ENCODE measurements at regions not wholly inside any gene's neighbourhood (a gene's known extent, or its start where the extent isn't known, plus 50 kb on each side); places are given as distances from the start of the nearest gene placed in this dataset.

GRCh38 chr18:59083136-59083818 is 56.4 kb upstream of the SEC11C start:
- Histone ChIP-seq H3K4me1 (ENCODE audit: control insufficient read depth in 1 of 2, insufficient read depth in 2 of 2, low read length in 2 of 2) (no peaks in the 10 kb centered on the region), H3K79me2 (ENCODE audit: insufficient read depth, low read length) (no peaks in the 10 kb centered on the region), H3K4me2 (replicated peaks; ENCODE audit: extremely low read depth, low read length, poor library complexity, severe bottlenecking) (no peak overlapping the region), H3K4me3 (replicated peaks in 1 of 3; ENCODE audit: low read depth in 2 of 3, low read length in 3 of 3) (no peak overlapping the region), H2AFZ (ENCODE audit: insufficient read depth, low read depth, low read length, poor library complexity, severe bottlenecking) (no peak overlapping the region), H3K27me3 (ENCODE audit: control insufficient read depth in 2 of 2, insufficient read depth in 2 of 2, low read length in 2 of 2) (peaks cover 0 to 12% of the 10 kb centered on the region in 2 donors), H3K27ac (ENCODE audit: low read depth in 1 of 2, low read length in 2 of 2) (no peak overlapping the region), H3K36me3 (replicated peaks in 1 of 2; ENCODE audit: control insufficient read depth in 1 of 2, insufficient read depth in 2 of 2, low read length in 2 of 2) (no peaks in the 10 kb centered on the region), H3K9ac (ENCODE audit: insufficient read depth, low read length, poor library complexity, severe bottlenecking) (no peak overlapping the region), H4K20me1 (ENCODE audit: insufficient read depth, low read length) (no peaks in the 10 kb centered on the region), H3K9me3 (replicated peaks in 1 of 2; ENCODE audit: control insufficient read depth in 1 of 2, insufficient read depth in 1 of 2, low read length in 2 of 2) (no peaks in the 10 kb centered on the region)
- H3K27me3 Mint-ChIP-seq (ENCODE audit: low read depth in 3 of 3) = peaks cover 9 to 24% (median 24%) of the 10 kb centered on the region in 3 donors
- no peaks in the 10 kb centered on the region for H3K9me3 Mint-ChIP-seq
- intact Hi-C loops (cut with micrococcal nuclease) = no loop called here
- peaks cover 2% of the 10 kb centered on the region for H3K4me1 Mint-ChIP-seq
- DNase-seq = no peak
- TF ChIP-seq CTCF (IDR thresholded peaks at IDR 0.05) = no peak
- 95% methylated on average over 4 of the region's 10 CpGs for WGBS (ENCODE audit: insufficient coverage)
- H3K4me3 Mint-ChIP-seq = peak overlapping the region in 1 of 2 donors; percentile 29
- no peaks in the 10 kb centered on the region for H3K36me3 Mint-ChIP-seq
- no peak overlapping the region for H3K27ac Mint-ChIP-seq

- no peaks in the 10 kb centered on the region for H3K36me3 ChIP-seq (replicated peaks in 1 of 2; ENCODE audit: control insufficient read depth in 1 of 2, insufficient read depth in 2 of 2, low read length in 2 of 2)
- H3K9ac ChIP-seq (ENCODE audit: insufficient read depth, low read length, poor library complexity, severe bottlenecking) = no peak overlapping the region
- H3K4me3 ChIP-seq (replicated peaks in 1 of 3; ENCODE audit: low read depth in 2 of 3, low read length in 3 of 3) = no peak overlapping the region
- 93% methylated on average over 3 of the region's 3 CpGs for WGBS (ENCODE audit: insufficient coverage)
- no peak overlapping the region for H3K4me3 Mint-ChIP-seq
- H3K9me3 ChIP-seq (replicated peaks in 1 of 2; ENCODE audit: control insufficient read depth in 1 of 2, insufficient read depth in 1 of 2, low read length in 2 of 2) = no peaks in the 10 kb centered on the region
- H3K9me3 Mint-ChIP-seq = no peaks in the 10 kb centered on the region
- H3K4me1 Mint-ChIP-seq = no peaks in the 10 kb centered on the region
- H3K27ac ChIP-seq (ENCODE audit: low read depth in 1 of 2, low read length in 2 of 2) = no peak overlapping the region
- H3K79me2 ChIP-seq (ENCODE audit: insufficient read depth, low read length) = no peaks in the 10 kb centered on the region
- H3K4me1 ChIP-seq (ENCODE audit: control insufficient read depth in 1 of 2, insufficient read depth in 2 of 2, low read length in 2 of 2) = no peaks in the 10 kb centered on the region
- no peaks in the 10 kb centered on the region for H3K36me3 Mint-ChIP-seq
- peaks cover 0 to 12% of the 10 kb centered on the region in 2 donors for H3K27me3 ChIP-seq (ENCODE audit: control insufficient read depth in 2 of 2, insufficient read depth in 2 of 2, low read length in 2 of 2)
- H3K27ac Mint-ChIP-seq = no peak overlapping the region
- no peaks in the 10 kb centered on the region for H4K20me1 ChIP-seq (ENCODE audit: insufficient read depth, low read length)
- no peak overlapping the region for H3K4me2 ChIP-seq (replicated peaks; ENCODE audit: extremely low read depth, low read length, poor library complexity, severe bottlenecking)
- no peak overlapping the region for H2AFZ ChIP-seq (ENCODE audit: insufficient read depth, low read depth, low read length, poor library complexity, severe bottlenecking)
- H3K27me3 Mint-ChIP-seq (ENCODE audit: low read depth in 3 of 3) = peaks cover 9 to 24% (median 22%) of the 10 kb centered on the region in 3 donors
- intact Hi-C loops (cut with micrococcal nuclease) = no loop called here
- no peak for TF ChIP-seq CTCF (IDR thresholded peaks at IDR 0.05)
- DNase-seq = no peak
Observed at GRCh38 chr18:59085126-59085794, 54.4 kb upstream of the SEC11C start.

Data from CD14-positive monocyte (primary cell).